GM12873 (cell line): ENCODE measurements at regions not wholly inside any gene's neighbourhood (a gene's known extent, or its start where the extent isn't known, plus 50 kb on each side); places are given as distances from the start of the nearest gene placed in this dataset.

Experiments
- TF ChIP-seq, protein P1 (sequence below): IDR thresholded peaks from 2 replicates; pipeline ENCODE4 v1.5.1; 2012; ENCODE audit warnings: low read depth, mild to moderate bottlenecking, moderate library complexity, low read length, control low read depth; ENCODE audit not compliant: insufficient read depth; ENCODE audit errors: missing control alignments

DNA sequence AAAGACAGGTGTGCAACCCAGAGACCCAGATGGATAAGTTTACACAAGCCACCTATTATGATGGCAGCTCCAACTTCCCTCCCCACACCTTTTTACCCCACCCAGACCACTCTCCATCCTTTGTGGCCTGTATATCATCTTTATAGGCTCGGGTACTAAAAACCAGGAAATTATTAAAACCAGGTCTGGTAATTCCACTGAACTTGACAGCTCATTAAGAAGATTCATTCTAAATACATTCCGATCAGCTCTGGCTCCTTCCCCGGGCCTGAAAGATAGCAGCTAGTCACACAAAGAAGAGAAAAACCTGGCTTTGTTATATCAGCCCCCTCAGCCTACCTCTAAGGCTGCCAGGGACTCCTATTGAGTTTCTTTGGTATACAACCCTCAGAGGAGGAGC, 67.9 kb upstream of the API5 start:
- TF ChIP-seq, protein P1, sequence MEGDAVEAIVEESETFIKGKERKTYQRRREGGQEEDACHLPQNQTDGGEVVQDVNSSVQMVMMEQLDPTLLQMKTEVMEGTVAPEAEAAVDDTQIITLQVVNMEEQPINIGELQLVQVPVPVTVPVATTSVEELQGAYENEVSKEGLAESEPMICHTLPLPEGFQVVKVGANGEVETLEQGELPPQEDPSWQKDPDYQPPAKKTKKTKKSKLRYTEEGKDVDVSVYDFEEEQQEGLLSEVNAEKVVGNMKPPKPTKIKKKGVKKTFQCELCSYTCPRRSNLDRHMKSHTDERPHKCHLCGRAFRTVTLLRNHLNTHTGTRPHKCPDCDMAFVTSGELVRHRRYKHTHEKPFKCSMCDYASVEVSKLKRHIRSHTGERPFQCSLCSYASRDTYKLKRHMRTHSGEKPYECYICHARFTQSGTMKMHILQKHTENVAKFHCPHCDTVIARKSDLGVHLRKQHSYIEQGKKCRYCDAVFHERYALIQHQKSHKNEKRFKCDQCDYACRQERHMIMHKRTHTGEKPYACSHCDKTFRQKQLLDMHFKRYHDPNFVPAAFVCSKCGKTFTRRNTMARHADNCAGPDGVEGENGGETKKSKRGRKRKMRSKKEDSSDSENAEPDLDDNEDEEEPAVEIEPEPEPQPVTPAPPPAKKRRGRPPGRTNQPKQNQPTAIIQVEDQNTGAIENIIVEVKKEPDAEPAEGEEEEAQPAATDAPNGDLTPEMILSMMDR = no peak

DNA sequence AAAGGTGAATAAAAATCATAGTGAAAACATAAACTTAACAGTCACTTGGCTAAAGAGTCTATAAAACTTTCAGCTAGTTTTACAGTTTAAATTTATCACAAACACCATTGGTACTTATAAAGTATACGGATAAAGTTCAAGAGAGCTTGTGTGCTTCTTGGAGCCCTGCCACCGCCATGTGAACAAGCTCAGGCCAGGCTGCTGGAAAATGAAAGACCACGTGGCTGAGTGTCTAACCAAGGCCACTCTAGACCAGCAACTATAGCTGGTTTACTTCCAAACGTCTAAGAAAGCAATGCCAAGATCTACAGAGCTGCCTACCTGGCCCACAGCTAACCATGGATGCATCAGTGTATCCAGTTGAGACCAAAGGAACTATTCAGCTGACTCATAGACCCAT, 66.3 kb upstream of the API5 start:
- TF ChIP-seq, protein P1 = no peak

- TF ChIP-seq, protein P1 = no peak
Measured at GRCh38 chr11:43250309-43250708, 61.5 kb upstream of the API5 start.

- TF ChIP-seq, protein P1 = no peak
Measured at GRCh38 chr11:43261775-43262174, 50.0 kb upstream of the API5 start.
